ENCODE measurements at regions not wholly inside any gene's neighbourhood (a gene's known extent, or its start where the extent isn't known, plus 50 kb on each side); places are given as distances from the start of the nearest gene placed in this dataset.

GRCh38 chr12:24424889-24425600 is 475.6 kb upstream of the SOX5 start:
- TF ChIP-seq CTCF (IDR thresholded peaks at IDR 0.05; ENCODE audit: poor library complexity, severe bottlenecking), result no peak
- no peak for TF ChIP-seq EP300 (conservative IDR thresholded peaks at IDR 0.05; ENCODE audit: poor library complexity, severe bottlenecking)
- TF ChIP-seq REST (IDR thresholded peaks at IDR 0.05; ENCODE audit: borderline replicate concordance), result no peak
- TF ChIP-seq MXI1 (conservative IDR thresholded peaks at IDR 0.05; ENCODE audit: poor library complexity, severe bottlenecking), result no peak
- TF ChIP-seq EZH2 (IDR thresholded peaks at IDR 0.05; ENCODE audit: borderline replicate concordance, insufficient read depth, low read length, poor library complexity, severe bottlenecking), result no peak
- TF ChIP-seq POLR2AphosphoS5 (IDR thresholded peaks at IDR 0.05), result no peak
- TF ChIP-seq RAD21 (conservative IDR thresholded peaks at IDR 0.05), result no peak
